Activated naive CD8-positive, alpha-beta T cell treated with anti-CD3 and anti-CD28 coated beads, Interleukin-2, amount 10 ng/mL, durations not matched to agents 7 days and 5 days (primary cell): ENCODE measurements at regions not wholly inside any gene's neighbourhood (a gene's known extent, or its start where the extent isn't known, plus 50 kb on each side); places are given as distances from the start of the nearest gene placed in this dataset.

ENCODE experiments used
- ATAC-seq: fragments of 150-1000 bp; cut with Tn5 transposase; one replicate; pipeline ENCODE4 v1.10.0; 2021; ENCODE audit warnings: low read depth, moderate library complexity
- POLR2A ChIA-PET: fragments of 350-600 bp; sonication (Branson Sonifier 250); formaldehyde crosslinking; loops from one replicate; lab custom pipeline; 2021; ENCODE audit warnings: antibody characterized with exemption; lab: Charles Lee
- DNase-seq: peaks from one replicate; pipeline ENCODE4 v3.0.0; 2021
- H3K27ac Mint-ChIP-seq: one replicate; pipeline ENCODE4 v1.8.0; 2022; ENCODE audit warnings: mild to moderate bottlenecking, mixed read lengths
- H3K27me3 Mint-ChIP-seq: one replicate; pipeline ENCODE4 v1.8.0; 2022; ENCODE audit warnings: mild to moderate bottlenecking, moderate library complexity, mixed read lengths
- H3K36me3 Mint-ChIP-seq: one replicate; pipeline ENCODE4 v1.8.0; 2021; ENCODE audit warnings: mild to moderate bottlenecking, mixed read lengths
- H3K4me1 Mint-ChIP-seq: one replicate; pipeline ENCODE4 v1.8.0; 2021; ENCODE audit warnings: mixed read lengths
- H3K4me3 Mint-ChIP-seq: one replicate; pipeline ENCODE4 v1.8.0; 2022; ENCODE audit warnings: mild to moderate bottlenecking, moderate library complexity, mixed read lengths
- H3K9me3 Mint-ChIP-seq: one replicate; pipeline ENCODE4 v1.8.0; 2021; ENCODE audit warnings: mixed read lengths

GRCh38 chr15:47516558-47516957 lies 200.7 kb upstream of the SEMA6D start:
- Mint-ChIP-seq H3K4me1 (no peaks in the 10 kb centered on the region), H3K36me3 (no peaks in the 10 kb centered on the region), H3K9me3 (no peaks in the 10 kb centered on the region), H3K27me3 (no peaks in the 10 kb centered on the region), H3K27ac (no peak overlapping the region), H3K4me3 (no peak overlapping the region)
- DNase-seq, result no peak
- POLR2A ChIA-PET, result no interaction called here
- no peak for ATAC-seq

GRCh38 chr15:47516972-47517371 lies 200.3 kb upstream of the SEMA6D start:
- H3K4me1 Mint-ChIP-seq, result no peaks in the 10 kb centered on the region
- H3K4me3 Mint-ChIP-seq, result no peak overlapping the region
- H3K27me3 Mint-ChIP-seq, result no peaks in the 10 kb centered on the region
- no peaks in the 10 kb centered on the region for H3K36me3 Mint-ChIP-seq
- no peak overlapping the region for H3K27ac Mint-ChIP-seq
- DNase-seq (no peak), ATAC-seq (no peak)
- POLR2A ChIA-PET, result no interaction called here
- H3K9me3 Mint-ChIP-seq, result no peaks in the 10 kb centered on the region

- ATAC-seq, result no peak
- Mint-ChIP-seq H3K9me3 (peaks cover 2% of the 10 kb centered on the region), H3K4me1 (no peaks in the 10 kb centered on the region), H3K27me3 (no peaks in the 10 kb centered on the region), H3K27ac (no peak overlapping the region), H3K36me3 (no peaks in the 10 kb centered on the region), H3K4me3 (no peak overlapping the region)
- POLR2A ChIA-PET, result no interaction called here
- DNase-seq, result no peak
These were observed 199.6 kb upstream of the SEMA6D start for GRCh38 chr15:47517737-47518136.

- H3K4me1 Mint-ChIP-seq, result no peaks in the 10 kb centered on the region
- no peaks in the 10 kb centered on the region for H3K36me3 Mint-ChIP-seq
- H3K4me3 Mint-ChIP-seq, result no peak overlapping the region
- no peak overlapping the region for H3K27ac Mint-ChIP-seq
- DNase-seq, result no peak
- no peaks in the 10 kb centered on the region for H3K27me3 Mint-ChIP-seq
- POLR2A ChIA-PET, result no interaction called here
- peaks cover 2% of the 10 kb centered on the region for H3K9me3 Mint-ChIP-seq
- no peak for ATAC-seq
These were observed 193.4 kb upstream of the SEMA6D start for GRCh38 chr15:47523681-47524475.

- DNase-seq, result no peak
- H3K36me3 Mint-ChIP-seq, result no peaks in the 10 kb centered on the region
- no peaks in the 10 kb centered on the region for H3K4me1 Mint-ChIP-seq
- H3K9me3 Mint-ChIP-seq, result peaks cover 2% of the 10 kb centered on the region
- ATAC-seq, result no peak
- POLR2A ChIA-PET, result no interaction called here
- H3K4me3 Mint-ChIP-seq, result no peak overlapping the region
- H3K27ac Mint-ChIP-seq, result no peak overlapping the region
- no peaks in the 10 kb centered on the region for H3K27me3 Mint-ChIP-seq
These were observed 188.1 kb upstream of the SEMA6D start for GRCh38 chr15:47529241-47529640.

GRCh38 chr15:47534673-47535072 lies 182.6 kb upstream of the SEMA6D start:
- H3K4me1 Mint-ChIP-seq, result no peaks in the 10 kb centered on the region
- H3K9me3 Mint-ChIP-seq, result peaks cover 5% of the 10 kb centered on the region
- H3K36me3 Mint-ChIP-seq, result no peaks in the 10 kb centered on the region
- no peak for DNase-seq
- no peak overlapping the region for H3K4me3 Mint-ChIP-seq
- no peaks in the 10 kb centered on the region for H3K27me3 Mint-ChIP-seq
- no peak for ATAC-seq
- POLR2A ChIA-PET, result no interaction called here
- no peak overlapping the region for H3K27ac Mint-ChIP-seq

- H3K27ac Mint-ChIP-seq, result no peak overlapping the region
- no peak for ATAC-seq
- no peaks in the 10 kb centered on the region for H3K27me3 Mint-ChIP-seq
- no peak overlapping the region for H3K4me3 Mint-ChIP-seq
- DNase-seq, result no peak
- no peaks in the 10 kb centered on the region for H3K4me1 Mint-ChIP-seq
- POLR2A ChIA-PET, result no interaction called here
- H3K36me3 Mint-ChIP-seq, result no peaks in the 10 kb centered on the region
- H3K9me3 Mint-ChIP-seq, result peaks cover 4% of the 10 kb centered on the region
These were observed 175.7 kb upstream of the SEMA6D start for GRCh38 chr15:47541562-47541961.

GRCh38 chr15:47542312-47542989 lies 174.9 kb upstream of the SEMA6D start:
- POLR2A ChIA-PET, result no interaction called here
- Mint-ChIP-seq H3K4me1 (no peaks in the 10 kb centered on the region), H3K9me3 (peaks cover 3% of the 10 kb centered on the region), H3K4me3 (no peak overlapping the region), H3K36me3 (no peaks in the 10 kb centered on the region), H3K27me3 (no peaks in the 10 kb centered on the region), H3K27ac (no peak overlapping the region)
- DNase-seq (no peak), ATAC-seq (no peak)

- Mint-ChIP-seq H3K36me3 (no peaks in the 10 kb centered on the region), H3K9me3 (no peaks in the 10 kb centered on the region), H3K4me1 (no peaks in the 10 kb centered on the region), H3K4me3 (no peak overlapping the region), H3K27ac (no peak overlapping the region), H3K27me3 (no peaks in the 10 kb centered on the region)
- POLR2A ChIA-PET, result no interaction called here
- no peak for DNase-seq
- no peak for ATAC-seq
These were observed 169.1 kb upstream of the SEMA6D start for GRCh38 chr15:47548231-47548630.

- POLR2A ChIA-PET, result no interaction called here
- no peak for DNase-seq
- H3K36me3 Mint-ChIP-seq, result no peaks in the 10 kb centered on the region
These were observed 168.3 kb upstream of the SEMA6D start for GRCh38 chr15:47548986-47549385.

GRCh38 chr15:47551079-47551478 lies 166.2 kb upstream of the SEMA6D start:
- POLR2A ChIA-PET, result no interaction called here
- no peak overlapping the region for H3K27ac Mint-ChIP-seq
- no peaks in the 10 kb centered on the region for H3K27me3 Mint-ChIP-seq
- no peaks in the 10 kb centered on the region for H3K4me1 Mint-ChIP-seq
- H3K4me3 Mint-ChIP-seq, result no peak overlapping the region
- no peaks in the 10 kb centered on the region for H3K36me3 Mint-ChIP-seq
- no peaks in the 10 kb centered on the region for H3K9me3 Mint-ChIP-seq
- DNase-seq, result no peak
- no peak for ATAC-seq

More at GRCh38 chr15:47548986-47549385, 168.3 kb upstream of the SEMA6D start:
- Mint-ChIP-seq H3K27ac (no peak overlapping the region), H3K9me3 (no peaks in the 10 kb centered on the region), H3K27me3 (no peaks in the 10 kb centered on the region), H3K4me3 (no peak overlapping the region), H3K4me1 (no peaks in the 10 kb centered on the region)
- no peak for ATAC-seq

GRCh38 chr15:47551546-47551945 lies 165.8 kb upstream of the SEMA6D start:
- Mint-ChIP-seq H3K36me3 (no peaks in the 10 kb centered on the region), H3K4me3 (no peak overlapping the region), H3K27ac (no peak overlapping the region), H3K4me1 (no peaks in the 10 kb centered on the region), H3K9me3 (no peaks in the 10 kb centered on the region), H3K27me3 (no peaks in the 10 kb centered on the region)
- ATAC-seq, result no peak
- POLR2A ChIA-PET, result no interaction called here
- no peak for DNase-seq

- no peaks in the 10 kb centered on the region for H3K27me3 Mint-ChIP-seq
- DNase-seq (no peak), ATAC-seq (no peak)
- H3K36me3 Mint-ChIP-seq, result no peaks in the 10 kb centered on the region
- POLR2A ChIA-PET, result no interaction called here
- peaks cover 2% of the 10 kb centered on the region for H3K9me3 Mint-ChIP-seq
- H3K4me3 Mint-ChIP-seq, result no peak overlapping the region
- H3K4me1 Mint-ChIP-seq, result no peaks in the 10 kb centered on the region
- H3K27ac Mint-ChIP-seq, result no peak overlapping the region
These were observed 164.2 kb upstream of the SEMA6D start for GRCh38 chr15:47552978-47553608.

- Mint-ChIP-seq H3K4me3 (no peak overlapping the region), H3K9me3 (peaks cover 4% of the 10 kb centered on the region), H3K4me1 (no peaks in the 10 kb centered on the region), H3K36me3 (no peaks in the 10 kb centered on the region), H3K27me3 (no peaks in the 10 kb centered on the region), H3K27ac (no peak overlapping the region)
- DNase-seq (no peak), ATAC-seq (no peak)
- POLR2A ChIA-PET, result no interaction called here
These were observed 163.4 kb upstream of the SEMA6D start for GRCh38 chr15:47553947-47554346.
